ENCODE measurements at regions not wholly inside any gene's neighbourhood (a gene's known extent, or its start where the extent isn't known, plus 50 kb on each side); places are given as distances from the start of the nearest gene placed in this dataset.

DNA sequence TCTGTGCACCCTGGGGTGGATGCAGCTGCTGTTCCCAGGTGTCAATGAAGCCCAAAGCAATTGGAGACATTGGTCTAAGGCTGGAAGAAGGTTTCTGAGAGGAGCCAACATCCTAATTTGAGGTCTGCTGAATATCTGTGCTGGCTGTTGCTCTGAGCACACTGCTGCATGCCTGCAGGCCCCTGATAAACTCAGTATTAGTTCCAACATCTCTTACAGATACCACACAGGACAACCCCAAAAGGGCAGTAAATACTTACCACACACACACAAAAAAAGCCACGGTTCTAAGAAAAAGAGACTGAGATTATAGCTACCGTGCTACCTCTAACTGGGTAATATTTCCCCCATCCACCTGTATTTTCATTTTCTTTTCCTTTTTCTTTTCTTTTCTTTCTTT lies 164.3 kb upstream of the SOX4 start:
- DNase-seq, result no peak

DNA sequence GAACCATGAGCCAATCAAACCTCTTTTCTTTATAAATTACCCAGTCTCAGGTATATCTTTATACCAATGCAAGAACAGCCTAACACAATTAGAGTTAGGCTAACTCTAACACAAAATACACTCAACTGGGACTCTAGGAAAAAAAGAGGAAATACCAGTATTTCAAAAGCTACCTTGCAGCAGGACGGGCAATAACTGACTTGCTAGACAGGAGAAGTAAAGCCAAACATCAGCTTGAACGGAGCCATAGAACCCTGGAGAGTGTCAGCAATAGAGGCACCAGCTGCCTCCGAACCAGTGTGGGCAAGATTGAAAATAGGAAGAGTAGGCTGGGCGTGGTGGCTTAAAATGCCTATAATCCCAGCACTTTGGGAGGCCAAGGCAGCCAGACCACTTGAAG lies 162.0 kb upstream of the SOX4 start:
- DNase-seq, result no peak

- DNase-seq, result no peak
These were observed 156.9 kb upstream of the SOX4 start for GRCh38 chr6:21436625-21437024.

- no peak for DNase-seq
These were observed 156.0 kb upstream of the SOX4 start for GRCh38 chr6:21437581-21437980.

- DNase-seq, result no peak
These were observed 155.1 kb upstream of the SOX4 start for GRCh38 chr6:21438237-21438985.

GRCh38 chr6:21438986-21439352 lies 154.6 kb upstream of the SOX4 start:
- DNase-seq, result no peak

DNA sequence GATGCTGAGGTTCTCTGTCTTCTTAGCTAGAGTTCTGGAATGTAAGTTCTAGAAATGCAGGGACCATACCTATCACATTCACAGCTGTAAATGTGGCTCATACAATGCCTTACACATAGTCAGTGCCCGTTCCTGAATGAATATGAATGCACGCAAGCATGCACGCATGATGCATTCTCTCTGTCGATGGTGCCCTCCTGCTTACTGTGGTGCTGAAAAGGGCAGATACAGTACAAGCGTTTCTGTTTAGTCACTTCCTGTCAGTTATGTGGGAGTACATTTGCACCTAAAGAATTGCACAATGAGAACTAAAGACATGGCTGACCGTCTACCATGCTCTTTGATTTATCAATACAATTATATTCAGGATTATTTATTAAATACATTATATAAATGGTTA lies 152.2 kb upstream of the SOX4 start:
- no peak for DNase-seq

- no peak for DNase-seq
These were observed 150.7 kb upstream of the SOX4 start for GRCh38 chr6:21442874-21443273.

DNA sequence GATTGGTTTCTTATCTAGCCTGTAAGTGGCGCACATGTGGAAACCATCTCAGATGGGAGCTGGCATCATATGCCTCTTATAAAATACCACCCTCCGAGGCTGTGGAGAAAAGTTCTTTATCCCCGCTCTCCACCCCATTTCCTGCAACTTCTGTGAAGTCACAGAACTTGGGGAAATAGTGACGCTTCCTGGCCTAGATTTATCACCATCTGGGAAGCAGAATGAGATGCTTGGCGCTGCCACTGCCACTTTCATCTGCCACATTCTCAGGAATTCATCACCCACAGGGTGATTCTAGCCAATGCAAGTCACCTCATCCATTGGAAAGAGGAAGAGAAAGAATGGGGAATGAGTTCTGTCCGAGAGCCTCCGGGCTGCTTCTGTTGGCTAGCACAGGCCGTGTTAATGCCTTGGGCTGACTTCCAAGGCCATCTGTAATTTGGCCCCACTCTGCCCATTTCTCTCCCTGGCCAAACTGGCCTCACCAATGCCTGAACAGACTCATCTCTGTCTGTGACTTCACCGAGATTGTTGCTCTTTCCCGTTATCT lies 148.8 kb upstream of the SOX4 start:
- no peak for DNase-seq

- DNase-seq, result no peak
These were observed 145.6 kb upstream of the SOX4 start for GRCh38 chr6:21447987-21448386.

DNA sequence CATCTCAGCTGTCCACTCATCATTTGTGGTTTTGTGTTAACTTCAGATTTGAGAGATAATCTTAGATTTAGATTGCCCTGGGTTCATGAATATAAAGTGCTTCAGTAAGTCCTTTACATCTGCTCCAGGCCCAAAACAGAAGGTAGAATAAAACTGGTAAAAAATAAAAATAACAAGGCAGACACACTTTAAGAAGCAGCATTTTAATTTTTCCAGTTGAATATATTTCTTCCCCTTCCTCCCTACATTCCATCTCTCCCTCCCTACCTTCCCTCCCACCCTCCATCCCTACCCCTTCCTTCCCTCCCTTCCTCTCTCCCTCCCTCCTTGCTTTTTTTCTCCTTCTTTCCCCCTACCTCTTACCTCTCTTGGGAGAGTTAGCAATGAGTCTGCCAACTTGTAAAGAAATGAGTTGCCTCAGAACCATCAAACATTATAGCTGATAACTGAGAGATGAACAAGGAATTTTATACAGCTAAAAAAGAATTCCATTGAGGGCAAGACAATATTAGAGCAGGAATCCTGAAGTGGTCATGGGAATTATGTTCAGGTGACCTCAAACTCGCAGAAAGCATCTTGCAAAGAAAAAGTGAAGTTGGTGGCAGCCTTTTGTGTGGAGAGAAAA lies 145.0 kb upstream of the SOX4 start:
- DNase-seq, result no peak

GRCh38 chr6:21450149-21450548 lies 143.4 kb upstream of the SOX4 start:
- no peak for DNase-seq

- no peak for DNase-seq
These were observed 142.9 kb upstream of the SOX4 start for GRCh38 chr6:21450628-21451027.

DNA sequence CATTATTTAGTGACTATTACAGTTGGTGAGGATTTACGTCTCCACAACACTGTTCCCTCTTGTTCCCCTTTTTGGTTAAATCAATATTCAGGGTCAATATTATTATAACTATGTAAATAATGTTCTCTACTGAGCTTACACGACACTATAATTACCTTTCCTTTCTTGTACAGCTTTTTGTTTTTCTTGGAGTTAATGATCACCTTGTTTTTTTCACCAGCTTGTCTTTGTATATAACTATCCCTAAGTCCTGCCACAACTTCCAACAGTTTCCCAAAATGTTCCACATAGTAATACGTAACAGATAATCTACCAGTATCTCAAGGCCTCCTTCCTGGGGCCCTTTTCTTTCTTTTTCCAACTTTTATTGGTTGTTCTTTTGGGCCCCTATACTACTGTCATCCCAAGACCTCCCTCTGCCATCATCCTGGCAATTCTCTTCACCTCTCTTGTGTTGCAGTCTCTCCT lies 142.0 kb upstream of the SOX4 start:
- DNase-seq, result no peak

GRCh38 chr6:21454262-21454661 lies 139.3 kb upstream of the SOX4 start:
- no peak for DNase-seq

- DNase-seq, result no peak
These were observed 138.5 kb upstream of the SOX4 start for GRCh38 chr6:21455071-21455470.

GRCh38 chr6:21457647-21458046 lies 135.9 kb upstream of the SOX4 start:
- no peak for DNase-seq

GRCh38 chr6:21459641-21460040 lies 133.9 kb upstream of the SOX4 start:
- no peak for DNase-seq

DNA sequence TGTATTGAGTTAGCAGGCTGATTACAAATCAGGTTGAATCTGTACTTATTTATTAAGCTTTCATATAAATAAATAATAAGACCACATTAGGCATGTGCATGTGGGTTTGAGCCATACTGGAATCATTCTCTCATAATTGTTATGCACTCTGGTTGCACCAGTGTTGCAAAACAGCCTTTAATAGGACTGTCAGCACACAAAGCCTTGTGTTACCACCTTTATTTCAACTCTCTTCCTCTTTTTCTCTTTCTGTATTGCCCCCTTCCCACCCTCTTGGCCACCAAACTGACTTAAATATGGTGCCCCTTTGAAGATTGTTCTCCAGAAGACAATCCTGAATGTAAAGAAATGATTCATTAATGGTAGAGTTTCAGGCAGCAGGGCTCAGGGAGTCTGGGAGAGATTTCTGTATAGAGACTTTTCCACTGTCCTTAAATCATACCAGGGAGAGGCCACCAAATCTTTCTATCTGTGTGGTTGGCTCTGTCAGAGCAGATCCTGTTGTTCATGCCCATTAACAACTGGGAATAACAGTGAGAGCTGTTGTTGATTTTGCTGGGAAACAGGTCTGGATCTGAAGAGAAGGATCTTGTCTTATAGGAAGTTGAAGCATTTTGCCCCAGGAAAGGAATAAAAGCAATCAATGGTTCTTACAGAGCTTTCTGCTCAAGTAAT lies 131.6 kb upstream of the SOX4 start:
- no peak for DNase-seq

DNA sequence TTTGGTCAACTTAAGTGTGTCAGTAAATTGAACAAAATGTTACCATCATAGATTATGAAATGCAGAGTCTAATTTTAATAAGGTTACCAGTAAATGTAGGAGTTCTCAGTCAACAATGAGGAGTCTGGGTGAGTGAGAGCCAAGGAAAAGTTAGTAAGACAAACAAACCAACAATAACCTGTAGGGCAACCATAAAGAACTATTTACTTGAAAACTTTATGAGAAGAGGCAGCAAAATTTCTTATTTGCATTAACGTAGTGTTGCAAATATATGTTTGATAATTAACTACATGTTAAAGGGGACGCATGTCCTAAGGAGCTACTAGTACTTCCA lies 131.1 kb upstream of the SOX4 start:
- no peak for DNase-seq

DNA sequence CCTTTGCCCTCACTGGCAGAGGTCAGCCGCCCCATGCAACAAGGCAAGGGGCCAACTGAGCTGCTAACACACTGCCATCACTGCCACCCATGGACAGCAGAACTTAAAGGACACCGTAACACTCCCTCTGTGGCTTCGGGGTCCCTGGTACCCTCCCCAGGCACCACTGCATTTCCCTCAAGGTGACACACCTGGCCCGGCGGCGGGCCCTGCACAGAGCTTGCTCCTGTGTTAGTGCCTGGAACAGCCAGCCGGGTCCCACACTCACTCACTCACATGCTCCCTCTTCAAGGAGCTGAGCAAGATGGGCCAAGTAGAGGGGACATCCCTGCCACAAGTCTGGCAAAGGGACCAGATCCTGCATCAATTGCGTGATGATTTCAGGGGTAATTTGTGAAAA lies 126.5 kb upstream of the SOX4 start:
- DNase-seq, result no peak

DNA sequence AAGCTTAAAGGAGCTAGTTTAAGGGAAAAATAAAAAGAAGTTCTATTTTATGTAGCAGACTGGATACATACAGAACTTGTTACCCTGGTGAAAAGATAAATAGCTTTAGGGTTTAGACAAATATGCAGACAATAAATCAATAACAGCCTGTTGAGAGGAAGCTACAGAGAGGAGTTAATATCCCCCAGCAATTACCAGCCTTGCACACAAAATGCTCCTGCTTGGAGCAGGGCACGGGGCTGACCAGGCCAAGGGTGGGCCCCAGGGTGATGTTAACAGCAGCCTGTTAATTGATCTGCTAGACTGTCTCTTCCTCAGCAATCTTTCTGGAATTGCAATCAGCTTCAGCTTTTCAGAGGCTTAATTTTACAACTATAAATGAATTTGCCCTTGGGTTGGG lies 125.1 kb upstream of the SOX4 start:
- no peak for DNase-seq

- no peak for DNase-seq
These were observed 124.3 kb upstream of the SOX4 start for GRCh38 chr6:21469213-21469612.

GRCh38 chr6:21476112-21476511 lies 117.4 kb upstream of the SOX4 start:
- DNase-seq, result no peak
